ENCODE measurements at regions not wholly inside any gene's neighbourhood (a gene's known extent, or its start where the extent isn't known, plus 50 kb on each side); places are given as distances from the start of the nearest gene placed in this dataset.

GRCh38 chr5:42277293-42277692, 145.9 kb upstream of the GHR start:
- no peaks in the 10 kb centered on the region for H3K4me1 ChIP-seq
- DNase-seq (ENCODE audit: extremely low spot score in 2 of 2), result no peak
- H3K36me3 ChIP-seq, result no peaks in the 10 kb centered on the region
- TF ChIP-seq POLR2AphosphoS5 (IDR thresholded peaks at IDR 0.05; ENCODE audit: insufficient read depth in 1 of 2, low read depth in 1 of 2) (no peak), POLR2A (IDR thresholded peaks at IDR 0.05) (no peak)
- TF ChIP-seq, protein P1, sequence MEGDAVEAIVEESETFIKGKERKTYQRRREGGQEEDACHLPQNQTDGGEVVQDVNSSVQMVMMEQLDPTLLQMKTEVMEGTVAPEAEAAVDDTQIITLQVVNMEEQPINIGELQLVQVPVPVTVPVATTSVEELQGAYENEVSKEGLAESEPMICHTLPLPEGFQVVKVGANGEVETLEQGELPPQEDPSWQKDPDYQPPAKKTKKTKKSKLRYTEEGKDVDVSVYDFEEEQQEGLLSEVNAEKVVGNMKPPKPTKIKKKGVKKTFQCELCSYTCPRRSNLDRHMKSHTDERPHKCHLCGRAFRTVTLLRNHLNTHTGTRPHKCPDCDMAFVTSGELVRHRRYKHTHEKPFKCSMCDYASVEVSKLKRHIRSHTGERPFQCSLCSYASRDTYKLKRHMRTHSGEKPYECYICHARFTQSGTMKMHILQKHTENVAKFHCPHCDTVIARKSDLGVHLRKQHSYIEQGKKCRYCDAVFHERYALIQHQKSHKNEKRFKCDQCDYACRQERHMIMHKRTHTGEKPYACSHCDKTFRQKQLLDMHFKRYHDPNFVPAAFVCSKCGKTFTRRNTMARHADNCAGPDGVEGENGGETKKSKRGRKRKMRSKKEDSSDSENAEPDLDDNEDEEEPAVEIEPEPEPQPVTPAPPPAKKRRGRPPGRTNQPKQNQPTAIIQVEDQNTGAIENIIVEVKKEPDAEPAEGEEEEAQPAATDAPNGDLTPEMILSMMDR (IDR thresholded peaks at IDR 0.05), result no peak
- H3K4me3 ChIP-seq, result no peak overlapping the region
- H3K9me3 ChIP-seq, result no peaks in the 10 kb centered on the region
- H3K27ac ChIP-seq, result no peak overlapping the region
- H3K27me3 ChIP-seq, result no peaks in the 10 kb centered on the region
- intact Hi-C loops (cut with DNase I), result no loop called here

DNA sequence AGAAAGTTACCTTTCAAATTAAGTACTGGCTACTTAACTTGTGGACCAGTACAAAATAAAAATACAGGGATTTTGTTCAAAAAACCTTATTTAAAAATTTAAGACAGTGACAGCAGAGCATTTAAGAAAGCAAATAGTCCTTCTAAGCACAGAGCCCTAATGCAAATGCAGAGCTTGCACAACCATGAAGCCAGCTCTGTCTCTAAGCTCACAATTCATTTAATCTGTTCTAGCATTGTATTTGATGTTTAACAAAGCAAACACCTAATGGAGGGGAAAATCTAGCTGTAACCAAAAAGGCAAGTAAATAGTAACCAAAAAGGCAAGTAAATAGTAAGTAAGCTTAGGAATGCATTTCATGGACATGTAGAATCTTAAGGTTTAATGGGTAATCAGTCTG, 138.7 kb upstream of the GHR start:
- TF ChIP-seq, protein P1 (IDR thresholded peaks at IDR 0.05), result no peak
- TF ChIP-seq POLR2AphosphoS5 (IDR thresholded peaks at IDR 0.05; ENCODE audit: insufficient read depth in 1 of 2, low read depth in 1 of 2) (no peak), POLR2A (IDR thresholded peaks at IDR 0.05) (no peak)
- no peaks in the 10 kb centered on the region for H3K36me3 ChIP-seq
- H3K4me1 ChIP-seq, result no peaks in the 10 kb centered on the region
- H3K27me3 ChIP-seq, result no peaks in the 10 kb centered on the region
- no peak overlapping the region for H3K27ac ChIP-seq
- no peak for DNase-seq (ENCODE audit: extremely low spot score in 2 of 2)
- intact Hi-C loops (cut with DNase I), result no loop called here
- H3K9me3 ChIP-seq, result no peaks in the 10 kb centered on the region
- H3K4me3 ChIP-seq, result no peak overlapping the region

DNA sequence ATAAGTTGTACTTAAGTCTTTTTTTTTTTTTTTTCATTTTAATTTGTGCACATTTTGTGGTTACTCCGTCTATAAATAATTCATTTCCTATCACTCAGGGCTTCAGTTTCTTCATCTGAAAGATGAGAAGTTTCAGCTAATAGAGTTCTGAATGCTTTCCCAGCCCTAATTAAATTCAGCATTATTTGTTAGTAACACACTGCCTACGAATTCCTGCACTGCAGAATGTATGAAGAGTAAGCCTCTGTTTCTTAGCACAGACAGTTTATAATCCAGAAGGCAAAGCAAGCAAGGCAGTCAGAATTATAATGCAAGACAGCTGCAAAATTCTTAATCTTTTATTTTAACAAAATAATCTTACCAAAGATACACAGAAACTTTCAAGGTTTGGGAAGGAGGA, 138.0 kb upstream of the GHR start:
- Histone ChIP-seq H3K4me1 (no peaks in the 10 kb centered on the region), H3K4me3 (no peak overlapping the region), H3K36me3 (no peaks in the 10 kb centered on the region), H3K27ac (no peak overlapping the region), H3K9me3 (no peaks in the 10 kb centered on the region), H3K27me3 (no peaks in the 10 kb centered on the region)
- DNase-seq (ENCODE audit: extremely low spot score in 2 of 2), result no peak
- intact Hi-C loops (cut with DNase I), result no loop called here
- TF ChIP-seq POLR2AphosphoS5 (IDR thresholded peaks at IDR 0.05; ENCODE audit: insufficient read depth in 1 of 2, low read depth in 1 of 2) (no peak), POLR2A (IDR thresholded peaks at IDR 0.05) (no peak)
- TF ChIP-seq, protein P1 (IDR thresholded peaks at IDR 0.05), result no peak

DNA sequence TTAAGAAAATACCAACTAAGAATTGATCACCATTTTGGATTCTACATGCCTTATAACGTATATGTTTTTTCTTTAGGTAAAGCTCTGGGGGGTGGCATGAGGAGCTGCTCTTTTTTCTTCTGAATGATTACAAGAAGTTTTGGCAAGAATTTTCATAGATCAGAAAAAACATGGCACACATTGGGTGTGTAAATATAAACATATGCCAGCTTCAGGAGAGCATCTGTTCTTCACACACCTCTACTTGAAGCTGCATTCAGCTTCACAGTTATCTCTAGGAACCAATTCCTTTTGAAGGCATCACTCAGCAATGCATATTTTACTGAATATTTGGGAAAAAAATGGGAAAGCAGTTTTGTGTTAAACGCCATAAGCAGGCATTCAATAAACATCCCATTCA, 122.7 kb upstream of the GHR start:
- H3K4me3 ChIP-seq, result no peak overlapping the region
- no peaks in the 10 kb centered on the region for H3K9me3 ChIP-seq
- TF ChIP-seq POLR2A (IDR thresholded peaks at IDR 0.05) (no peak), POLR2AphosphoS5 (IDR thresholded peaks at IDR 0.05; ENCODE audit: insufficient read depth in 1 of 2, low read depth in 1 of 2) (no peak)
- TF ChIP-seq, protein P1 (IDR thresholded peaks at IDR 0.05), result no peak
- intact Hi-C loops (cut with DNase I), result no loop called here
- no peaks in the 10 kb centered on the region for H3K36me3 ChIP-seq
- no peak for DNase-seq (ENCODE audit: extremely low spot score in 2 of 2)
- H3K27me3 ChIP-seq, result no peaks in the 10 kb centered on the region
- H3K27ac ChIP-seq, result no peak overlapping the region
- no peaks in the 10 kb centered on the region for H3K4me1 ChIP-seq

GRCh38 chr5:42301349-42301748, 121.9 kb upstream of the GHR start:
- intact Hi-C loops (cut with DNase I), result no loop called here

More at GRCh38 chr5:42301349-42301748, 121.9 kb upstream of the GHR start:
- Histone ChIP-seq H3K36me3 (no peaks in the 10 kb centered on the region), H3K4me3 (no peak overlapping the region), H3K4me1 (no peaks in the 10 kb centered on the region), H3K27me3 (no peaks in the 10 kb centered on the region), H3K9me3 (no peaks in the 10 kb centered on the region), H3K27ac (no peak overlapping the region)
- DNase-seq (ENCODE audit: extremely low spot score in 2 of 2), result no peak
- TF ChIP-seq POLR2A (IDR thresholded peaks at IDR 0.05), result no peak
- TF ChIP-seq, protein P1 (IDR thresholded peaks at IDR 0.05), result no peak
- no peak for TF ChIP-seq POLR2AphosphoS5 (IDR thresholded peaks at IDR 0.05; ENCODE audit: insufficient read depth in 1 of 2, low read depth in 1 of 2)

Measured in vagina (tissue), 2 donors.